GM18868 (cell line): ENCODE measurements at regions not wholly inside any gene's neighbourhood (a gene's known extent, or its start where the extent isn't known, plus 50 kb on each side); places are given as distances from the start of the nearest gene placed in this dataset.

ENCODE experiments used
- ATAC-seq: cut with Tn5 transposase; IDR thresholded peaks from one replicate; pipeline ENCODE4 v1.9.1; 2021; ENCODE audit warnings: mild to moderate bottlenecking, moderate library complexity; ENCODE audit not compliant: unreplicated experiment

- peak; percentile 74 for ATAC-seq
Measured at GRCh38 chr4:101596781-101597552, 193.6 kb upstream of the BANK1 start.

- ATAC-seq = no peak
Measured at GRCh38 chr4:101594588-101594987, 195.9 kb upstream of the BANK1 start.

GRCh38 chr4:101593666-101594065 lies 196.9 kb upstream of the BANK1 start:
- no peak for ATAC-seq

- ATAC-seq = no peak
Measured at GRCh38 chr4:101584306-101584705, 206.2 kb upstream of the BANK1 start.

GRCh38 chr4:101563126-101563525 lies 215.8 kb upstream of the PPP3CA start:
- ATAC-seq = no peak

GRCh38 chr4:101556842-101557241 lies 209.5 kb upstream of the PPP3CA start:
- ATAC-seq = no peak

GRCh38 chr4:101555341-101555880 lies 208.1 kb upstream of the PPP3CA start:
- no peak for ATAC-seq

GRCh38 chr4:101540336-101540735 lies 193.0 kb upstream of the PPP3CA start:
- no peak for ATAC-seq

- no peak for ATAC-seq
Measured at GRCh38 chr4:101528526-101528925, 181.2 kb upstream of the PPP3CA start.

GRCh38 chr4:101527188-101527587 lies 179.9 kb upstream of the PPP3CA start:
- ATAC-seq = peak; percentile 97

GRCh38 chr4:101515566-101515965 lies 168.2 kb upstream of the PPP3CA start:
- ATAC-seq = no peak

GRCh38 chr4:101515099-101515498 lies 167.8 kb upstream of the PPP3CA start:
- no peak for ATAC-seq

- no peak for ATAC-seq
Measured at GRCh38 chr4:101512416-101512815, 165.1 kb upstream of the PPP3CA start.

- ATAC-seq = no peak
Measured at GRCh38 chr4:101501421-101501820, 154.1 kb upstream of the PPP3CA start.

GRCh38 chr4:101500742-101501141 lies 153.4 kb upstream of the PPP3CA start:
- ATAC-seq = no peak

GRCh38 chr4:101475246-101475645 lies 127.9 kb upstream of the PPP3CA start:
- no peak for ATAC-seq

- ATAC-seq = no peak
Measured at GRCh38 chr4:101471201-101471600, 123.9 kb upstream of the PPP3CA start.

- no peak for ATAC-seq
Measured at GRCh38 chr4:101464596-101464995, 117.3 kb upstream of the PPP3CA start.

GRCh38 chr4:101458914-101459313 lies 111.6 kb upstream of the PPP3CA start:
- no peak for ATAC-seq

GRCh38 chr4:101458473-101458872 lies 111.1 kb upstream of the PPP3CA start:
- ATAC-seq = no peak

- ATAC-seq = no peak
Measured at GRCh38 chr4:101451086-101451485, 103.8 kb upstream of the PPP3CA start.

- ATAC-seq = no peak
Measured at GRCh38 chr4:101441446-101441845, 94.1 kb upstream of the PPP3CA start.

- ATAC-seq = no peak
Measured at GRCh38 chr4:101439926-101440325, 92.6 kb upstream of the PPP3CA start.
